ENCODE measurements at regions not wholly inside any gene's neighbourhood (a gene's known extent, or its start where the extent isn't known, plus 50 kb on each side); places are given as distances from the start of the nearest gene placed in this dataset.

DNA sequence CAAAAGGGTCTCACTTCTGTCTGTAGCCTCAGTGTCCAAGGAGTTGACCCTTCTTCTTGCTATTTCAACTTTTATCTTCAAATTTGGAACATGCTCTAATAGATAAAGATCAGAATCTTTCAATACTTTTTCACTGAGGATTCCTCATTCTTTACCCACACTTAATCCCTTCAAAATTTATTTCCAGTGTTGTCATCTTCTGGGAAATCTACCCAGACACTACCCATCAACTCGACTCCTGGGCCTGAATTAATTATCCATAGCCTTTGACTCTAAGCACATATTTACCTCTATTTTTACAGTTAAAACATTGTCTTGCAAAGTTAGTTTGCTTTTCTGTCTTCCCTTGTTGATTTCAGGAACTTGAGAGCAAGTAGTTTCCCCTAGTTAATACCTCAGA lies 1022.5 kb downstream of the PCDH9 start:
- TF ChIP-seq, protein P1, sequence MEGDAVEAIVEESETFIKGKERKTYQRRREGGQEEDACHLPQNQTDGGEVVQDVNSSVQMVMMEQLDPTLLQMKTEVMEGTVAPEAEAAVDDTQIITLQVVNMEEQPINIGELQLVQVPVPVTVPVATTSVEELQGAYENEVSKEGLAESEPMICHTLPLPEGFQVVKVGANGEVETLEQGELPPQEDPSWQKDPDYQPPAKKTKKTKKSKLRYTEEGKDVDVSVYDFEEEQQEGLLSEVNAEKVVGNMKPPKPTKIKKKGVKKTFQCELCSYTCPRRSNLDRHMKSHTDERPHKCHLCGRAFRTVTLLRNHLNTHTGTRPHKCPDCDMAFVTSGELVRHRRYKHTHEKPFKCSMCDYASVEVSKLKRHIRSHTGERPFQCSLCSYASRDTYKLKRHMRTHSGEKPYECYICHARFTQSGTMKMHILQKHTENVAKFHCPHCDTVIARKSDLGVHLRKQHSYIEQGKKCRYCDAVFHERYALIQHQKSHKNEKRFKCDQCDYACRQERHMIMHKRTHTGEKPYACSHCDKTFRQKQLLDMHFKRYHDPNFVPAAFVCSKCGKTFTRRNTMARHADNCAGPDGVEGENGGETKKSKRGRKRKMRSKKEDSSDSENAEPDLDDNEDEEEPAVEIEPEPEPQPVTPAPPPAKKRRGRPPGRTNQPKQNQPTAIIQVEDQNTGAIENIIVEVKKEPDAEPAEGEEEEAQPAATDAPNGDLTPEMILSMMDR (IDR thresholded peaks at IDR 0.05): no peak
- ATAC-seq (ENCODE audit: low FRiP score) (no peak), DNase-seq (ENCODE audit: low spot score) (no peak)

DNA sequence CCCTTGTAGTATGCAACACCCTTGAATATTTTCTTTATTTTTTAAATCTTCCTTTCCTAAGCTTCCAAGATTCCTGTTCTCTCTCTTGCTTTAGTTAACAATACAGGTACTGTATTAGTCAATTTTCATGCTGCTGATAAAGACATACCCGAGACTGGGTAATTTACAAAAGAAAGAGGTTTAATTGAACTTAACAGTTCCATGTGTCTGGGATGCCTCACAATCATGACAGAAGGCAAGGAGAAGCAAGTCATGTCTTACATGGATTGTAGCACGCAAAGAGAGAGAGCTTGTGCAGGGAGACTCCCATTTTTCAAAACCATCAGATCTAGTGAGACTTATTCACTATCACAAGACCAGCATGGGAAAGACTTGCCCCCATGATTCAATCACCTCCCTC lies 1024.3 kb downstream of the PCDH9 start:
- TF ChIP-seq, protein P1 (IDR thresholded peaks at IDR 0.05): no peak
- no peak for DNase-seq (ENCODE audit: low spot score)
- no peak for ATAC-seq (ENCODE audit: low FRiP score)

DNA sequence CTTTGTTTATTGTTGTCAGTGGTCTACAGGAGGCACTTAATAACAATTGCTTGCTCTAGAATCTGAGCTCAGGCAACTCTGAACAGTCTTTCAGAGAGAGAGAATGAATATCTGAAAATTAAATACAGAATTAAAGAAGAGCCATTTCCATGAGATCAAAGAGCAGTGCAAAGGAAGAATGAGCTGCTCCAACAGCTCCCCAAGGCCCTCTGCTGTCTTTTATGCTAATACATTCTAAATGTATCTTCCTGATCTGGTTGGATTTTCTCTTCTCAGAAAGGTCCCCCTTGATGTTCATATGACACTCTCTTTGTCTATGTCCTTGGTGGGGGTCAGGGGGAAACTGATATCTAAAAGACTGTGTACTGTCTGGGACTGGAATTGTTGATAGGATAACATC lies 1029.6 kb downstream of the PCDH9 start:
- DNase-seq (ENCODE audit: low spot score): no peak
- TF ChIP-seq, protein P1 (IDR thresholded peaks at IDR 0.05): no peak
- ATAC-seq (ENCODE audit: low FRiP score): no peak

DNA sequence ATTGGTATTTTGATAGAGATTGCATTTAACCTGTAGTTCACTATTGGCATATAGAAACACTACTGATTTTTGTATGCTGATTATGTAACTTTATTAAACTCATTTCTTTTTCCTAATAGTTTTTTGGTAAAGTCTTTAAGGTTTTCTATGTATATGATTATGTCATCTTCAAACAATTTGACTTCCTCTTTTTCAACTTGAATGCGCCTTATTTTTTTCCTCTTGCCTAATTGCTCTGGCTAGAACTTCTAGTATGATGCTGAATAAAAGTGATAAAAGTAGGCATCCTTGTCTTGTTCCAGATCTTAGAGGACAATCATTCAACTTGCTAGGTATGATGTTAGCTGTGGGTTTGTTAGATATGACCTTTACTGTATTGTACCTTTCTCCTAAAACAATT lies 1034.9 kb downstream of the PCDH9 start:
- DNase-seq (ENCODE audit: low spot score) (no peak), ATAC-seq (ENCODE audit: low FRiP score) (no peak)
- TF ChIP-seq, protein P1 (IDR thresholded peaks at IDR 0.05): no peak

DNA sequence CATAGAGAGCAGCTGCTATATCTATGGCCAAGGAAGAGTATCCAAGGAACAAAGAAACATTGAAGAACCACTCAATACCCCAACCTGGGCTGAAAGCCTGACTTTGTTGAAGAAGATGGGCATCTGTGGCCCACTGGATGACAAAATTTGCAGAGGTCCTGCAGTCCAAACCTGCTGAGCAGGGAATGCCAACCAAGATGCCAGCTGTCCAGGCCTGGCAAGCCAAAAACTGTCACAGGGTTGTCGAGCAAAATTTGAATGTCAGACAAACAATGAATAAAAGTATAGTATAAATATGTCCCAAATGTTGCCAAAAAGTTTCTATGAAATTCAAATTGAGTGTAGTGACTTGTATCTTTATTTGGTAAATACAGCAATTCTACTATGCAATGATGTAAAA lies 1040.2 kb downstream of the PCDH9 start:
- TF ChIP-seq, protein P1 (IDR thresholded peaks at IDR 0.05): no peak
- no peak for ATAC-seq (ENCODE audit: low FRiP score)
- no peak for DNase-seq (ENCODE audit: low spot score)

DNA sequence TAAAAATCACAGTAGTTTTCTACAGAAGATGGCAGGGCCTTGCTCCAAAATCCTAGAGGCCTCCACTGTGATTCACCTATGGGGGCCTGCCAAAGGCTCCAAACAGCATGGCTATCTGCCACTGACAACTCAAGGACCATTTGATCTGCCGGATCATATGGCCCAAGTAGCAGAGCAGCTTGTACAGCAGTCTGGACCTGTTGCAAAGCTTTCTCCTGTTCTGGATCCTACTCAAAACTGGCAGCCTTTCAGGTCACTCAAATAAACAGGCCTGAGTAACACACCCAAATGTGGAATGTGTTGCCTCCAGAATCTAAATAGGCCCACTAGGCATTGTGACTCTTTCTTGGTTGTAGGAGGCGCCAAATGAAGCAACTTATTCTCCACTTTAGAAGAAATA lies 1049.3 kb downstream of the PCDH9 start:
- TF ChIP-seq, protein P1 (IDR thresholded peaks at IDR 0.05): no peak
- DNase-seq (ENCODE audit: low spot score): no peak
- no peak for ATAC-seq (ENCODE audit: low FRiP score)

DNA sequence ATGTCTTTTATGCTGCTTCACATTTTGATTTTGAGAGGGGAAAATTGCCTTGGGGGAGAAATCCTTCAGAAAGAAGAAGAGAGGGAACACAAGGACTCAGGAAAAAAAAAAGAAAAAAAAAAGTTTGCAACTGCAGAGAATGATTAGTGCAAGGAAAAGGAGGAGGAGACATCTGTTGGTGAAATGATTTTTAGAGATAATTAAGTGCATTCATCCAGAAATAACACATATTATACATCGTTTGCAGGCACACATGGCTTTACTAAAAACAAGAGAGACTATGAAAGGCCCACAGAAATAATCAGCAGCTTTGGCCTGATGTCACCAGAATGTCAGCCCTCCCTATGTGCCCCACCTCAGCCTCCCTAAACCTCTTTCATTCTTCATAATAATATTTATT lies 1058.2 kb downstream of the PCDH9 start:
- TF ChIP-seq, protein P1 (IDR thresholded peaks at IDR 0.05): no peak
- ATAC-seq (ENCODE audit: low FRiP score) (no peak), DNase-seq (ENCODE audit: low spot score) (no peak)

Data from omental fat pad (tissue), 3 donors.